ENCODE measurements at regions not wholly inside any gene's neighbourhood (a gene's known extent, or its start where the extent isn't known, plus 50 kb on each side); places are given as distances from the start of the nearest gene placed in this dataset.
"Not testable (repeated sequence)": the region's sequence is repeated elsewhere in the genome, so short reads cannot be mapped to it uniquely, and the experiment has no call there.

GRCh38 chr3:181604267-181604666, 107.5 kb upstream of the SOX2 start:
- DNase-seq = no peak

- DNase-seq = no peak
These were observed 115.6 kb upstream of the SOX2 start for GRCh38 chr3:181596126-181596525.

GRCh38 chr3:181590939-181591338, 120.8 kb upstream of the SOX2 start:
- DNase-seq = not testable (repeated sequence)

GRCh38 chr3:181582619-181583018, 129.1 kb upstream of the SOX2 start:
- DNase-seq = no peak

GRCh38 chr3:181581656-181582055, 130.1 kb upstream of the SOX2 start:
- DNase-seq = no peak

GRCh38 chr3:181578743-181579142, 133.0 kb upstream of the SOX2 start:
- DNase-seq = no peak

- DNase-seq = no peak
These were observed 139.3 kb upstream of the SOX2 start for GRCh38 chr3:181572432-181572831.

- DNase-seq = no peak
These were observed 141.3 kb upstream of the SOX2 start for GRCh38 chr3:181570472-181570871.

- no peak for DNase-seq
These were observed 142.3 kb upstream of the SOX2 start for GRCh38 chr3:181569356-181569940.

- no peak for DNase-seq
These were observed 143.0 kb upstream of the SOX2 start for GRCh38 chr3:181568693-181569092.

GRCh38 chr3:181568248-181568647, 143.5 kb upstream of the SOX2 start:
- DNase-seq = no peak

GRCh38 chr3:181567311-181568075, 144.2 kb upstream of the SOX2 start:
- no peak for DNase-seq

- DNase-seq = no peak
These were observed 146.3 kb upstream of the SOX2 start for GRCh38 chr3:181565416-181565815.

GRCh38 chr3:181564222-181564621, 147.5 kb upstream of the SOX2 start:
- DNase-seq = no peak

- DNase-seq = no peak
These were observed 150.3 kb upstream of the SOX2 start for GRCh38 chr3:181561139-181562031.

- no peak for DNase-seq
These were observed 152.9 kb upstream of the SOX2 start for GRCh38 chr3:181558870-181559269.

- no peak for DNase-seq
These were observed 156.0 kb upstream of the SOX2 start for GRCh38 chr3:181555681-181556080.

GRCh38 chr3:181554233-181554765, 157.4 kb upstream of the SOX2 start:
- DNase-seq = no peak

- DNase-seq = no peak
These were observed 162.5 kb upstream of the SOX2 start for GRCh38 chr3:181549266-181549665.

- no peak for DNase-seq
These were observed 170.3 kb upstream of the SOX2 start for GRCh38 chr3:181541414-181541813.

- DNase-seq = no peak
These were observed 176.9 kb upstream of the SOX2 start for GRCh38 chr3:181534781-181535221.

- no peak for DNase-seq
These were observed 177.9 kb upstream of the SOX2 start for GRCh38 chr3:181533811-181534210.

GRCh38 chr3:181530584-181530983, 181.1 kb upstream of the SOX2 start:
- DNase-seq = no peak

All from DMS79 (cell line).